GM12874 (cell line): ENCODE measurements at regions not wholly inside any gene's neighbourhood (a gene's known extent, or its start where the extent isn't known, plus 50 kb on each side); places are given as distances from the start of the nearest gene placed in this dataset.

Experiments
- CTCF ChIP-seq: IDR thresholded peaks from 2 replicates; pipeline ENCODE4 v1.5.1; 2011; ENCODE audit warnings: low read depth, mild to moderate bottlenecking, control low read depth, low read length, moderate library complexity; ENCODE audit not compliant: insufficient read depth

GRCh38 chr6:40219799-40220198 lies 285.5 kb upstream of the MOCS1 start:
- TF ChIP-seq CTCF: no peak

GRCh38 chr6:40210628-40211056 lies 276.4 kb upstream of the MOCS1 start:
- no peak for TF ChIP-seq CTCF

GRCh38 chr6:40205801-40206200 lies 271.5 kb upstream of the MOCS1 start:
- no peak for TF ChIP-seq CTCF

GRCh38 chr6:40205004-40205403 lies 270.7 kb upstream of the MOCS1 start:
- TF ChIP-seq CTCF: no peak

GRCh38 chr6:40197371-40197770 lies 263.1 kb upstream of the MOCS1 start:
- no peak for TF ChIP-seq CTCF

- no peak for TF ChIP-seq CTCF
Measured at GRCh38 chr6:40196135-40196518, 261.9 kb upstream of the MOCS1 start.

- no peak for TF ChIP-seq CTCF
Measured at GRCh38 chr6:40195428-40196134, 261.3 kb upstream of the MOCS1 start.
